DND-41 (cell line): ENCODE measurements at regions not wholly inside any gene's neighbourhood (a gene's known extent, or its start where the extent isn't known, plus 50 kb on each side); places are given as distances from the start of the nearest gene placed in this dataset.

Experiments used
- ATAC-seq: fragments of 200-7000 bp; cut with Tn5 transposase; 3 replicates; pipeline ENCODE4 v1.9.1; 2021; ENCODE audit warnings: low read depth; ENCODE audit not compliant: insufficient read depth
- DNase-seq: peaks from one replicate; pipeline ENCODE4 v3.0.0-alpha.2; 2020
- H2AFZ ChIP-seq: 2 replicates; pipeline ENCODE4 v1.6.0; 2012; ENCODE audit warnings: low read depth, low read length
- H3K27ac ChIP-seq: 2 replicates; pipeline ENCODE4 v1.5.1; 2012; ENCODE audit warnings: low read length, inconsistent platforms
- H3K27me3 ChIP-seq: fragments of 200-600 bp; sonication (generic); 2 replicates; pipeline ENCODE4 v1.6.0; 2012; ENCODE audit warnings: low read length, mild to moderate bottlenecking, inconsistent platforms; ENCODE audit not compliant: insufficient read depth, poor library complexity
- H3K36me3 ChIP-seq: 2 replicates; pipeline ENCODE4 v1.5.1; 2012; ENCODE audit warnings: low read length, inconsistent platforms; ENCODE audit not compliant: insufficient read depth
- H3K4me1 ChIP-seq: 2 replicates; pipeline ENCODE4 v1.5.1; 2012; ENCODE audit warnings: mild to moderate bottlenecking, low read length; ENCODE audit not compliant: insufficient read depth
- H3K4me2 ChIP-seq: 2 replicates; pipeline ENCODE4 v1.6.0; 2012; ENCODE audit warnings: mild to moderate bottlenecking, moderate library complexity, low read length, inconsistent platforms; ENCODE audit not compliant: insufficient read depth
- H3K4me3 ChIP-seq, 2 experiments: fragments of 200-600 bp in 1 of 2; shearing (Covaris generic) in 1 of 2; 2 replicates each; pipeline ENCODE4 v1.5.1; 2012 to 2016; ENCODE audit warnings: inconsistent platforms in 2 of 2, low read length in 2 of 2, mild to moderate bottlenecking in 2 of 2, low read depth in 1 of 2, moderate library complexity in 1 of 2
- H3K79me2 ChIP-seq: 2 replicates; pipeline ENCODE4 v1.6.0; 2012; ENCODE audit warnings: low read length, inconsistent platforms; ENCODE audit not compliant: insufficient read depth
- H3K9ac ChIP-seq: 2 replicates; pipeline ENCODE4 v1.6.0; 2012; ENCODE audit warnings: low read depth, mild to moderate bottlenecking, inconsistent platforms, low read length, moderate library complexity
- H3K9me3 ChIP-seq: 2 replicates; pipeline ENCODE4 v1.5.1; 2012; ENCODE audit warnings: low read length, moderate library complexity, mild to moderate bottlenecking, inconsistent platforms; ENCODE audit not compliant: insufficient read depth, severe bottlenecking
- H4K20me1 ChIP-seq: 2 replicates; pipeline ENCODE4 v1.6.0; 2012; ENCODE audit warnings: low read length; ENCODE audit not compliant: insufficient read depth
- EZH2 ChIP-seq: IDR thresholded peaks from 3 replicates; pipeline ENCODE4 v1.6.1; 2012; ENCODE audit warnings: borderline replicate concordance, low read depth, mild to moderate bottlenecking, moderate library complexity, low read length, inconsistent platforms; ENCODE audit not compliant: severe bottlenecking
- TF ChIP-seq, protein P1 (sequence below): IDR thresholded peaks from 2 replicates; pipeline ENCODE4 v1.5.1; 2012; ENCODE audit warnings: borderline replicate concordance, low read length, moderate library complexity, mild to moderate bottlenecking; ENCODE audit not compliant: poor library complexity, severe bottlenecking; ENCODE audit errors: extremely low read depth

- Histone ChIP-seq H2AFZ (no peak overlapping the region), H4K20me1 (no peaks in the 10 kb centered on the region), H3K9ac (no peak overlapping the region), H3K4me1 (peaks cover 12% of the 10 kb centered on the region), H3K27me3 (no peaks in the 10 kb centered on the region), H3K4me2 (no peak overlapping the region), H3K27ac (no peak overlapping the region), H3K4me3 (no peak overlapping the region), H3K36me3 (no peaks in the 10 kb centered on the region), H3K79me2 (no peaks in the 10 kb centered on the region), H3K9me3 (no peaks in the 10 kb centered on the region)
- DNase-seq (no peak), ATAC-seq (no peak)
- TF ChIP-seq, protein P1, sequence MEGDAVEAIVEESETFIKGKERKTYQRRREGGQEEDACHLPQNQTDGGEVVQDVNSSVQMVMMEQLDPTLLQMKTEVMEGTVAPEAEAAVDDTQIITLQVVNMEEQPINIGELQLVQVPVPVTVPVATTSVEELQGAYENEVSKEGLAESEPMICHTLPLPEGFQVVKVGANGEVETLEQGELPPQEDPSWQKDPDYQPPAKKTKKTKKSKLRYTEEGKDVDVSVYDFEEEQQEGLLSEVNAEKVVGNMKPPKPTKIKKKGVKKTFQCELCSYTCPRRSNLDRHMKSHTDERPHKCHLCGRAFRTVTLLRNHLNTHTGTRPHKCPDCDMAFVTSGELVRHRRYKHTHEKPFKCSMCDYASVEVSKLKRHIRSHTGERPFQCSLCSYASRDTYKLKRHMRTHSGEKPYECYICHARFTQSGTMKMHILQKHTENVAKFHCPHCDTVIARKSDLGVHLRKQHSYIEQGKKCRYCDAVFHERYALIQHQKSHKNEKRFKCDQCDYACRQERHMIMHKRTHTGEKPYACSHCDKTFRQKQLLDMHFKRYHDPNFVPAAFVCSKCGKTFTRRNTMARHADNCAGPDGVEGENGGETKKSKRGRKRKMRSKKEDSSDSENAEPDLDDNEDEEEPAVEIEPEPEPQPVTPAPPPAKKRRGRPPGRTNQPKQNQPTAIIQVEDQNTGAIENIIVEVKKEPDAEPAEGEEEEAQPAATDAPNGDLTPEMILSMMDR = no peak
- no peak for TF ChIP-seq EZH2
Observed at GRCh38 chr1:70864302-70864701, 183.3 kb downstream of the PTGER3 start.

DNA sequence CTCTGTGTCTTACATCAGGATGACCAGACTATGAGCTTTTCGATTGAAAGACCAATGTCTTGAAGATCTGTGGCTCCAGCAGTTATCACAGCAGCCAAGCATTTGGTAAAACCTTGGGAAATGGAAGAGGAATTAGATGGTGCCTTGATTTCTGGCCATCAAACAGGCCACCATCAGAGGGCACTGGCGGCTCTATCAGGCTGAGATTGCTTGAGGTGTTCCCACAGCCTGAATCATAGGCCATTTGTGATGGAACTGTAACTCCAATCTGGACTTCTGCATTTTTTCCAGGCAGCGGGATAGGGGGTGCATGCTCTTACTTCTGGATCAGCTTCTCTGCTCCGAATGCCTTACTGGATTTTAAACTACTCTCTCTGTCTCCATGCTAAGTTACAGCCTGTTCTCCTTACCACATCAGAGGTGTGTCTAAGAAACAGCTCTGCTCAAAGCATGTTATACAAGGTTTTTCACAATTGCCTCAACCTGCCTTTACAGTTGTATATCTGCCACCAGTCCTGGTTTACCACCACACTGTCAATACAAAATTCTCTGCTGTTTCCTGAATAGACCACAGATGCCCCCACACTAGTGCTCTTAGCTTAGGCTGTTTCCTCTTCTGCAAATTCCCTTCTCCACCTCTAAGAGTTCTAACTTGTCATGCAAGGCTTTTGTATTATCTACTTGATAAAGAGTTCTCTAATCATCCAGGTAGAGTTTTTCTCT, 180.9 kb downstream of the PTGER3 start:
- ATAC-seq (peak; percentile 96), DNase-seq (peak; percentile 43)
- Histone ChIP-seq H4K20me1 (no peaks in the 10 kb centered on the region), H3K4me3 (no peak overlapping the region), H3K79me2 (no peaks in the 10 kb centered on the region), H3K4me1 (peaks cover 12% of the 10 kb centered on the region), H3K27ac (no peak overlapping the region), H2AFZ (no peak overlapping the region), H3K9ac (no peak overlapping the region), H3K4me2 (peak overlapping the region; percentile 30; the same call in 1 of the 2 replicates), H3K9me3 (no peaks in the 10 kb centered on the region), H3K36me3 (no peaks in the 10 kb centered on the region), H3K27me3 (no peaks in the 10 kb centered on the region)
- TF ChIP-seq EZH2 = no peak
- TF ChIP-seq, protein P1 = peak; percentile 22

DNA sequence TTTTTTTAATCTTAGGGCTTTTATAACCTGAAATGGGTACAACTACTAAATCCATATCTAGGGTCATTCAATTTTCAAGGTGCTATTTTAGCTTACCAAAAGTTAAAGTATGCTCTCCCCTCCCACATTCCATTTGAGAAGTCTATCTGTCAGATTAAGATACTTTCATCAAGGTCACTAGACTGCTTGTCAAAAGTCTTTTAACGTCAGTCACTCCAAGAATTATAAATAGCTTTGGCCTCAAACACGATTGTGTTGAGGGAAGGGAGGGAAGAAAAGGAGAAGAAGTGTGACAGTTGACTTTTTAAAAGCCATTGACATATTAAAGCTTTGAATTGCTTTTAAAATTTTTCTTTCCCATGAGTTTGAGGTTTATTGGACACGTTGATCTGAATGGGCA, 175.8 kb downstream of the PTGER3 start:
- DNase-seq = no peak

More for the DNA sequence above, 175.8 kb downstream of the PTGER3 start:
- TF ChIP-seq EZH2 = no peak
- TF ChIP-seq, protein P1 = no peak
- Histone ChIP-seq H3K27me3 (peaks cover 2% of the 10 kb centered on the region), H3K27ac (no peak overlapping the region), H3K36me3 (no peaks in the 10 kb centered on the region), H3K4me1 (peaks cover 6% of the 10 kb centered on the region), H2AFZ (no peak overlapping the region), H4K20me1 (no peaks in the 10 kb centered on the region), H3K4me3 (no peak overlapping the region), H3K9me3 (no peaks in the 10 kb centered on the region), H3K9ac (no peak overlapping the region), H3K79me2 (no peaks in the 10 kb centered on the region), H3K4me2 (no peak overlapping the region)
- no peak for ATAC-seq
